HL-60 (cell line): ENCODE measurements at regions not wholly inside any gene's neighbourhood (a gene's known extent, or its start where the extent isn't known, plus 50 kb on each side); places are given as distances from the start of the nearest gene placed in this dataset.

Source experiments
- DNase-seq, 2 experiments: peaks; one replicate each; pipeline ENCODE4 v3.0.0-alpha.2; 2010 to 2020; ENCODE audit warnings: low read depth in 1 of 2, low spot score in 1 of 2
- H3K27ac ChIP-seq: fragments of 250-450 bp; sonication (Bioruptor Pico); replicated peaks from 2 replicates; pipeline ENCODE4 v1.5.1; 2020; ENCODE audit warnings: mild to moderate bottlenecking, moderate library complexity
- H3K27me3 ChIP-seq: fragments of 250-450 bp; sonication (Bioruptor Pico); 2 replicates; pipeline ENCODE4 v1.5.1; 2021; ENCODE audit warnings: mild to moderate bottlenecking, moderate library complexity; ENCODE audit not compliant: insufficient read depth, poor library complexity, severe bottlenecking
- H3K4me3 ChIP-seq: replicated peaks from 2 replicates; pipeline ENCODE4 v1.5.1; 2011; ENCODE audit warnings: mild to moderate bottlenecking, control low read depth, low read length; ENCODE audit not compliant: insufficient read depth
- CTCF ChIP-seq: IDR thresholded peaks from one replicate; pipeline ENCODE4 v1.5.1; 2011; ENCODE audit warnings: low read length, control low read depth, inconsistent platforms; ENCODE audit not compliant: insufficient read depth
- GABPA ChIP-seq: IDR thresholded peaks from 2 replicates; pipeline ENCODE4 v1.6.1; 2012; ENCODE audit warnings: low read depth
- POLR2AphosphoS5 ChIP-seq: IDR thresholded peaks from 2 replicates; pipeline ENCODE4 v1.6.1; 2012; ENCODE audit warnings: low read depth
- REST ChIP-seq: IDR thresholded peaks from 2 replicates; pipeline ENCODE4 v1.6.1; 2012; ENCODE audit warnings: low read depth; ENCODE audit not compliant: insufficient replicate concordance
- SPI1 ChIP-seq: IDR thresholded peaks from 2 replicates; pipeline ENCODE4 v1.6.1; 2012; ENCODE audit warnings: low read depth, mild to moderate bottlenecking, borderline replicate concordance

- TF ChIP-seq POLR2AphosphoS5 (no peak), REST (no peak), GABPA (no peak), CTCF (no peak), SPI1 (no peak)
- Histone ChIP-seq H3K27me3 (no peaks in the 10 kb centered on the region), H3K4me3 (no peak overlapping the region), H3K27ac (no peak overlapping the region)
- DNase-seq: no peak
These were observed 223.5 kb upstream of the FAM241A start for GRCh38 chr4:111921714-111922113.

GRCh38 chr4:111923786-111924185, 221.5 kb upstream of the FAM241A start:
- Histone ChIP-seq H3K27me3 (no peaks in the 10 kb centered on the region), H3K27ac (no peak overlapping the region), H3K4me3 (no peak overlapping the region)
- DNase-seq: no peak
- TF ChIP-seq CTCF (no peak), POLR2AphosphoS5 (no peak), GABPA (no peak), SPI1 (no peak), REST (no peak)

- Histone ChIP-seq H3K27me3 (peaks cover 3% of the 10 kb centered on the region), H3K4me3 (no peak overlapping the region), H3K27ac (no peak overlapping the region)
- no peak for DNase-seq
- TF ChIP-seq SPI1: no peak
- no peak for TF ChIP-seq REST
- no peak for TF ChIP-seq POLR2AphosphoS5
- TF ChIP-seq CTCF: no peak
- TF ChIP-seq GABPA: no peak
These were observed 220.6 kb upstream of the FAM241A start for GRCh38 chr4:111924696-111925095.
